AG04450 (cell line): ENCODE measurements at regions not wholly inside any gene's neighbourhood (a gene's known extent, or its start where the extent isn't known, plus 50 kb on each side); places are given as distances from the start of the nearest gene placed in this dataset.

ENCODE experiments used
- CTCF ChIA-PET: fragments of 300-600, 350-600 bp; formaldehyde crosslinking; extraction: SDS; loops from one replicate; lab custom pipeline; 2022; ENCODE audit warnings: antibody characterized with exemption, inconsistent platforms; lab: Charles Lee
- POLR2A ChIA-PET: fragments of 350-600 bp; formaldehyde crosslinking; extraction: SDS; loops from one replicate; lab custom pipeline; 2021; ENCODE audit warnings: antibody characterized with exemption, inconsistent platforms; lab: Yijun Ruan, JAX
- DNase-seq: peaks from one replicate; pipeline ENCODE4 v3.0.0-alpha.2; 2011; ENCODE audit warnings: low read depth, low spot score
- H3K27ac ChIP-seq: one replicate; pipeline ENCODE4 v1.5.1; 2012; ENCODE audit warnings: low read depth, low read length, control low read depth
- H3K27me3 ChIP-seq: one replicate; pipeline ENCODE4 v1.6.0; 2012; ENCODE audit warnings: low read length; ENCODE audit not compliant: control insufficient read depth, insufficient read depth
- H3K4me3 ChIP-seq: 2 replicates; pipeline ENCODE4 v1.5.1; 2011; ENCODE audit warnings: mild to moderate bottlenecking, low read depth, low read length, control low read depth
- H3K9me3 ChIP-seq: 2 replicates; pipeline ENCODE4 v1.5.1; 2012; ENCODE audit warnings: low read length; ENCODE audit not compliant: control insufficient read depth, insufficient read depth
- CTCF ChIP-seq: IDR thresholded peaks from 2 replicates; pipeline ENCODE4 v1.5.1; 2011; ENCODE audit warnings: low read depth, low read length, control low read depth, inconsistent platforms

- DNase-seq = no peak
- peaks cover 7% of the 10 kb centered on the region for H3K27me3 ChIP-seq
- no peaks in the 10 kb centered on the region for H3K9me3 ChIP-seq
- ChIA-PET CTCF (no interaction called here), POLR2A (no interaction called here)
- no peak overlapping the region for H3K4me3 ChIP-seq
- no peak overlapping the region for H3K27ac ChIP-seq
- TF ChIP-seq CTCF = no peak
These were observed 79.1 kb downstream of the CD164 start for GRCh38 chr6:109303164-109303563.

- H3K27me3 ChIP-seq = peaks cover 7% of the 10 kb centered on the region
- no peak for DNase-seq
- no peak overlapping the region for H3K4me3 ChIP-seq
- TF ChIP-seq CTCF = no peak
- no peak overlapping the region for H3K27ac ChIP-seq
- ChIA-PET CTCF (no interaction called here), POLR2A (no interaction called here)
- H3K9me3 ChIP-seq = no peaks in the 10 kb centered on the region
These were observed 80.1 kb downstream of the CD164 start for GRCh38 chr6:109302176-109302575.

GRCh38 chr6:109301418-109301817, 80.8 kb downstream of the CD164 start:
- H3K9me3 ChIP-seq = no peaks in the 10 kb centered on the region
- no peak for TF ChIP-seq CTCF
- no peak overlapping the region for H3K27ac ChIP-seq
- H3K27me3 ChIP-seq = peaks cover 7% of the 10 kb centered on the region
- DNase-seq = no peak
- CTCF ChIA-PET = no interaction called here
- H3K4me3 ChIP-seq = no peak overlapping the region
- POLR2A ChIA-PET = no interaction called here

- Histone ChIP-seq H3K4me3 (no peak overlapping the region), H3K27ac (no peak overlapping the region), H3K9me3 (no peaks in the 10 kb centered on the region), H3K27me3 (peaks cover 4% of the 10 kb centered on the region)
- no peak for TF ChIP-seq CTCF
- POLR2A ChIA-PET = no interaction called here
- CTCF ChIA-PET = no interaction called here
- DNase-seq = no peak
These were observed 81.4 kb downstream of the CD164 start for GRCh38 chr6:109300874-109301273.

GRCh38 chr6:109299776-109300564, 82.3 kb downstream of the CD164 start:
- no peak for DNase-seq
- Histone ChIP-seq H3K27me3 (no peaks in the 10 kb centered on the region), H3K9me3 (no peaks in the 10 kb centered on the region), H3K27ac (no peak overlapping the region), H3K4me3 (no peak overlapping the region)
- ChIA-PET POLR2A (no interaction called here), CTCF (no interaction called here)
- TF ChIP-seq CTCF = no peak
